Caco-2 (cell line): ENCODE measurements at regions not wholly inside any gene's neighbourhood (a gene's known extent, or its start where the extent isn't known, plus 50 kb on each side); places are given as distances from the start of the nearest gene placed in this dataset.

Source experiments
- BruUV-seq: library from RNA; stranded (reverse); fragments of 400-500 nt; replicated peaks from 2 replicates; lab custom pipeline; 2021; lab: Mats Ljungman, UMichigan
- CTCF ChIA-PET: fragments of 300-600 bp; sonication (Branson Sonifier 250); formaldehyde crosslinking; loops from one replicate; lab custom pipeline; 2022; ENCODE audit warnings: antibody characterized with exemption; lab: Charles Lee
- POLR2A ChIA-PET: fragments of 300-600 bp; sonication (Branson Sonifier 250); formaldehyde crosslinking; loops from one replicate; lab custom pipeline; 2022; ENCODE audit warnings: antibody characterized with exemption; lab: Charles Lee
- DNase-seq, 2 experiments: peaks; one replicate each; pipeline versions ENCODE4 v3.0.0 to v3.0.0-alpha.2; 2020 to 2022
- H3K27me3 ChIP-seq: replicated peaks from 2 replicates; pipeline ENCODE4 v1.6.0; 2011; ENCODE audit warnings: low read length; ENCODE audit not compliant: control insufficient read depth, insufficient read depth
- H3K36me3 ChIP-seq: 2 replicates; pipeline ENCODE4 v1.5.1; 2011; ENCODE audit warnings: low read length; ENCODE audit not compliant: control insufficient read depth, insufficient read depth
- H3K4me1 ChIP-seq: fragments of 250-450 bp; sonication (Bioruptor Pico); 2 replicates; pipeline ENCODE4 v1.5.1; 2020; ENCODE audit warnings: mild to moderate bottlenecking
- H3K4me3 ChIP-seq: 2 replicates; pipeline ENCODE4 v1.5.1; 2011; ENCODE audit warnings: low read depth, mild to moderate bottlenecking, control low read depth, low read length
- H3K9me3 ChIP-seq: fragments of 250-450 bp; sonication (Bioruptor Pico); 2 replicates; pipeline ENCODE4 v1.5.1; 2020; ENCODE audit warnings: mild to moderate bottlenecking, moderate library complexity
- H3K27ac Mint-ChIP-seq: one replicate; pipeline ENCODE4 v1.8.0; 2022; ENCODE audit warnings: mixed read lengths; ENCODE audit not compliant: unreplicated experiment
- H3K27me3 Mint-ChIP-seq: one replicate; pipeline ENCODE4 v1.8.0; 2022; ENCODE audit warnings: mixed read lengths; ENCODE audit not compliant: insufficient read depth, unreplicated experiment
- H3K36me3 Mint-ChIP-seq: one replicate; pipeline ENCODE4 v1.8.0; 2022; ENCODE audit warnings: mild to moderate bottlenecking, mixed read lengths; ENCODE audit not compliant: insufficient read depth, unreplicated experiment
- H3K4me1 Mint-ChIP-seq: one replicate; pipeline ENCODE4 v1.8.0; 2022; ENCODE audit warnings: low read depth, mixed read lengths; ENCODE audit not compliant: unreplicated experiment
- H3K4me3 Mint-ChIP-seq: one replicate; pipeline ENCODE4 v1.8.0; 2022; ENCODE audit warnings: mild to moderate bottlenecking, moderate library complexity, mixed read lengths; ENCODE audit not compliant: unreplicated experiment
- H3K9me3 Mint-ChIP-seq: one replicate; pipeline ENCODE4 v1.8.0; 2022; ENCODE audit warnings: mixed read lengths; ENCODE audit not compliant: unreplicated experiment
- CTCF ChIP-seq, 2 experiments: fragments of 200-600 bp in 1 of 2; IDR thresholded peaks; 1 replicate in 1 of 2; 2 replicates in 1 of 2; pipeline versions ENCODE4 v1.5.1 to v1.8.0; 2011 to 2022; ENCODE audit warnings: antibody characterized with exemption in 1 of 2, control low read depth in 1 of 2, inconsistent platforms in 1 of 2, low read depth in 1 of 2, low read length in 1 of 2, mild to moderate bottlenecking in 1 of 2, moderate library complexity in 1 of 2; ENCODE audit not compliant: insufficient read depth in 1 of 2, severe bottlenecking in 1 of 2, unreplicated experiment in 1 of 2
- intact Hi-C: fragments of 100-400 bp; cut with micrococcal nuclease; formaldehyde crosslinking; loops from one replicate; pipeline ENCODE4 v1.10.0; 2022; ENCODE audit not compliant: unreplicated experiment

GRCh38 chr12:83954956-83955601 is 957.5 kb downstream of the SLC6A15 start:
- H3K27me3 ChIP-seq = no peaks in the 10 kb centered on the region
- TF ChIP-seq CTCF (IDR thresholded peaks at IDR 0.05; ENCODE audit: insufficient read depth in 1 of 2, low read depth in 1 of 2, low read length in 1 of 2, severe bottlenecking in 1 of 2, unreplicated experiment in 1 of 2) = peak in 1 of 2 experiments; percentile 27
- no peaks in the 10 kb centered on the region for H3K9me3 ChIP-seq
- ChIA-PET POLR2A (no interaction called here), CTCF (no interaction called here)
- Mint-ChIP-seq H3K4me1 (no peaks in the 10 kb centered on the region), H3K4me3 (no peak overlapping the region), H3K27ac (no peak overlapping the region), H3K27me3 (no peaks in the 10 kb centered on the region), H3K36me3 (no peaks in the 10 kb centered on the region), H3K9me3 (no peaks in the 10 kb centered on the region)
- no peak overlapping the region for H3K4me3 ChIP-seq
- H3K36me3 ChIP-seq = no peaks in the 10 kb centered on the region
- intact Hi-C loops = loop anchor here (10.0 kb wide), 1 partner anchor 550 kb away; no protein-coding TSS in a partner anchor
- no peaks in the 10 kb centered on the region for H3K4me1 ChIP-seq
- no TSS peak for BruUV-seq
- DNase-seq = peak in 1 of 2 experiments; percentile 5

- H3K4me1 Mint-ChIP-seq = no peaks in the 10 kb centered on the region
- DNase-seq = no peak
- no peaks in the 10 kb centered on the region for H3K27me3 Mint-ChIP-seq
- intact Hi-C loops = loop anchor here (10.0 kb wide), 1 partner anchor 551 kb away; no protein-coding TSS in a partner anchor
- H3K4me3 ChIP-seq = no peak overlapping the region
- CTCF ChIA-PET = no interaction called here
- BruUV-seq = no TSS peak
- H3K36me3 ChIP-seq = no peaks in the 10 kb centered on the region
- no peak for TF ChIP-seq CTCF (IDR thresholded peaks at IDR 0.05; ENCODE audit: insufficient read depth in 1 of 2, low read depth in 1 of 2, low read length in 1 of 2, severe bottlenecking in 1 of 2, unreplicated experiment in 1 of 2)
- H3K27ac Mint-ChIP-seq = no peak overlapping the region
- H3K9me3 ChIP-seq = no peaks in the 10 kb centered on the region
- H3K9me3 Mint-ChIP-seq = no peaks in the 10 kb centered on the region
- POLR2A ChIA-PET = no interaction called here
- no peaks in the 10 kb centered on the region for H3K27me3 ChIP-seq
- no peaks in the 10 kb centered on the region for H3K4me1 ChIP-seq
- H3K36me3 Mint-ChIP-seq = no peaks in the 10 kb centered on the region
- no peak overlapping the region for H3K4me3 Mint-ChIP-seq
These were observed 958.4 kb downstream of the SLC6A15 start for GRCh38 chr12:83954071-83954789.

- Mint-ChIP-seq H3K4me3 (no peak overlapping the region), H3K36me3 (no peaks in the 10 kb centered on the region), H3K27me3 (no peaks in the 10 kb centered on the region), H3K4me1 (no peaks in the 10 kb centered on the region), H3K27ac (no peak overlapping the region), H3K9me3 (no peaks in the 10 kb centered on the region)
- H3K9me3 ChIP-seq = no peaks in the 10 kb centered on the region
- POLR2A ChIA-PET = no interaction called here
- CTCF ChIA-PET = no interaction called here
- H3K27me3 ChIP-seq = no peaks in the 10 kb centered on the region
- H3K4me1 ChIP-seq = no peaks in the 10 kb centered on the region
- no peak for DNase-seq
- no TSS peak for BruUV-seq
- intact Hi-C loops = no loop called here
- H3K4me3 ChIP-seq = no peak overlapping the region
- H3K36me3 ChIP-seq = no peaks in the 10 kb centered on the region
- no peak for TF ChIP-seq CTCF (IDR thresholded peaks at IDR 0.05; ENCODE audit: insufficient read depth in 1 of 2, low read depth in 1 of 2, low read length in 1 of 2, severe bottlenecking in 1 of 2, unreplicated experiment in 1 of 2)
These were observed 966.7 kb downstream of the SLC6A15 start for GRCh38 chr12:83945871-83946270.
